Nephron progenitor cell (in vitro differentiated cells): ENCODE measurements at regions not wholly inside any gene's neighbourhood (a gene's known extent, or its start where the extent isn't known, plus 50 kb on each side); places are given as distances from the start of the nearest gene placed in this dataset.
A peak's percentile ranks its signal among the peaks of the same experiment; 100 is the strongest.

Experiments
- DNase-seq: peaks from one replicate; pipeline ENCODE4 v3.0.0; 2021
- H3K27ac Mint-ChIP-seq: 2 replicates; pipeline ENCODE4 v1.8.0; 2021; ENCODE audit warnings: mild to moderate bottlenecking, moderate library complexity, mixed read lengths
- H3K27me3 Mint-ChIP-seq: 2 replicates; pipeline ENCODE4 v1.8.0; 2021; ENCODE audit warnings: mild to moderate bottlenecking, low read depth, mixed read lengths; ENCODE audit not compliant: poor library complexity
- H3K36me3 Mint-ChIP-seq: 2 replicates; pipeline ENCODE4 v1.8.0; 2021; ENCODE audit warnings: low read depth, mixed read lengths
- H3K4me1 Mint-ChIP-seq: 2 replicates; pipeline ENCODE4 v1.8.0; 2021; ENCODE audit warnings: mixed read lengths
- H3K4me3 Mint-ChIP-seq: 2 replicates; pipeline ENCODE4 v1.8.0; 2021; ENCODE audit warnings: mild to moderate bottlenecking, moderate library complexity, mixed read lengths
- H3K9me3 Mint-ChIP-seq: 2 replicates; pipeline ENCODE4 v1.8.0; 2021; ENCODE audit warnings: mild to moderate bottlenecking, moderate library complexity, mixed read lengths
- TF ChIP-seq, protein P1 (sequence below): fragments of 200-600 bp; sonication (generic); IDR thresholded peaks from 2 replicates; pipeline ENCODE4 v1.5.0; 2021; ENCODE audit warnings: antibody characterized with exemption

DNA sequence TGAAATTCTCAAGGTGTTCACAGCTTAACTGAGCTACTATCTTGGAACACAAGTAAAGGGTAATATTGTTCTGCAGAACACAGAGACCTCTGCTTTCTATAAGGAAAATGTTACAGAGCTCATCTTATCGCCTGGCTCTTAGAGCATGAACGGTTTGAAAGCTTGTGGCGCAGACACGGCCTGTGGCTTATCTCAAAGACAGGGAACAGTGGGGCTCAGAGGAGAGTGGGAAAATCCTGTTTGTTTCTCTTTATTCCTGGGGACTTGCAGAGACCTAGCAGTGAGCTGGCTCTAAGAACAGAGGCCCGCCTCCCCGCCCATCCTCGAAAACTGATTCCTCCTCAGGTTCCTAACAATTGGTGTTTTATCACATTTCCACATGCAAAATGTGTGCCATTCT is 131.7 kb downstream of the EMX2 start:
- Mint-ChIP-seq H3K27ac (peak overlapping the region; percentile 20), H3K9me3 (no peaks in the 10 kb centered on the region), H3K27me3 (peaks cover 14% of the 10 kb centered on the region), H3K4me3 (no peak overlapping the region), H3K36me3 (no peaks in the 10 kb centered on the region), H3K4me1 (peaks cover 57% of the 10 kb centered on the region)
- DNase-seq, result no peak
- TF ChIP-seq, protein P1, sequence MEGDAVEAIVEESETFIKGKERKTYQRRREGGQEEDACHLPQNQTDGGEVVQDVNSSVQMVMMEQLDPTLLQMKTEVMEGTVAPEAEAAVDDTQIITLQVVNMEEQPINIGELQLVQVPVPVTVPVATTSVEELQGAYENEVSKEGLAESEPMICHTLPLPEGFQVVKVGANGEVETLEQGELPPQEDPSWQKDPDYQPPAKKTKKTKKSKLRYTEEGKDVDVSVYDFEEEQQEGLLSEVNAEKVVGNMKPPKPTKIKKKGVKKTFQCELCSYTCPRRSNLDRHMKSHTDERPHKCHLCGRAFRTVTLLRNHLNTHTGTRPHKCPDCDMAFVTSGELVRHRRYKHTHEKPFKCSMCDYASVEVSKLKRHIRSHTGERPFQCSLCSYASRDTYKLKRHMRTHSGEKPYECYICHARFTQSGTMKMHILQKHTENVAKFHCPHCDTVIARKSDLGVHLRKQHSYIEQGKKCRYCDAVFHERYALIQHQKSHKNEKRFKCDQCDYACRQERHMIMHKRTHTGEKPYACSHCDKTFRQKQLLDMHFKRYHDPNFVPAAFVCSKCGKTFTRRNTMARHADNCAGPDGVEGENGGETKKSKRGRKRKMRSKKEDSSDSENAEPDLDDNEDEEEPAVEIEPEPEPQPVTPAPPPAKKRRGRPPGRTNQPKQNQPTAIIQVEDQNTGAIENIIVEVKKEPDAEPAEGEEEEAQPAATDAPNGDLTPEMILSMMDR, result no peak

DNA sequence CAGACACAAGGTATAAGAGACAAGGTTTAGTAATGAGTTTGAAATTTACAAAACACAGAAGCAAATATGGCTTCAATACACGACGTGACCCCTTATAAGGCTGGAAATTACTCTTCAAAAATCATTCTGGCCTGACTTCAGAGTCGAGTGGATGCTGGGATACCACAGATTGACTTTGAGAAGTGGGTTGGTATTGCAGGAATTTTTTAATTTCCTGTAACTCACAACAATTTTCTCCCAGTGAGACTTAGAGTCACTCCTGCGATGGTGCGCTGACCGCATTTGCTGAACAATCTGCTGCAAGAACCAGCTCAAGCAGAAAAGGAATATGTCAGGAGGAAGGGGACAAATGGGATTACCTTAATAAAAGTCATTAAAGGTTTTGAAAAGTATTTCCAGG is 132.1 kb downstream of the EMX2 start:
- no peaks in the 10 kb centered on the region for H3K9me3 Mint-ChIP-seq
- peaks cover 15% of the 10 kb centered on the region for H3K27me3 Mint-ChIP-seq
- no peaks in the 10 kb centered on the region for H3K36me3 Mint-ChIP-seq

GRCh38 chr10:117675514-117676055 is 133.0 kb downstream of the EMX2 start:
- TF ChIP-seq, protein P1, result no peak
- Mint-ChIP-seq H3K27ac (peak overlapping the region; percentile 23), H3K36me3 (no peaks in the 10 kb centered on the region), H3K27me3 (peaks cover 18% of the 10 kb centered on the region), H3K4me3 (no peak overlapping the region), H3K9me3 (no peaks in the 10 kb centered on the region), H3K4me1 (peaks cover 57% of the 10 kb centered on the region)
- DNase-seq, result no peak

More for the DNA sequence above, 132.1 kb downstream of the EMX2 start:
- TF ChIP-seq, protein P1, result no peak
- no peak overlapping the region for H3K27ac Mint-ChIP-seq
- H3K4me3 Mint-ChIP-seq, result no peak overlapping the region
- peaks cover 54% of the 10 kb centered on the region for H3K4me1 Mint-ChIP-seq
- DNase-seq, result no peak

DNA sequence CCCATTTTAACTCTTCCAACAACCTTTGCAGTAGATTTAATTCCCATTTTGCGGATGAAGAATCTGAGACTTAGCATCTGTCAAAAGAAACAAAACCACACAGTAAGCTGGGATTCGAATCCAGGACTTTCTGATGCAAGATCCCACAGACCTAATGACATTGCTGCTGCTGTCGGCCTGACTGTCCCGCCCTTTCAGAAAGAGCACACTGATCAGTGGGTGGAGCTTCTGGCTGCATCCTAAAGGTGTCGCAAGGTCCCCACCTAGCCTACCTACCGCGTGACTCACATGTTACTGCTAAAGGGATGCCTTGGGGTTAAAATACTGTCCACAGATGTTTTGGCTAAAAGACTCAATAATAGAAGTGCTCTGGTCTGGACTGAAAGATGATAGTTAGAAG is 134.7 kb downstream of the EMX2 start:
- Mint-ChIP-seq H3K4me3 (peak overlapping the region; percentile 0), H3K9me3 (no peaks in the 10 kb centered on the region), H3K27me3 (peaks cover 14% of the 10 kb centered on the region), H3K27ac (peak overlapping the region; percentile 44), H3K36me3 (no peaks in the 10 kb centered on the region), H3K4me1 (peaks cover 66% of the 10 kb centered on the region)
- TF ChIP-seq, protein P1, result no peak
- DNase-seq, result no peak

DNA sequence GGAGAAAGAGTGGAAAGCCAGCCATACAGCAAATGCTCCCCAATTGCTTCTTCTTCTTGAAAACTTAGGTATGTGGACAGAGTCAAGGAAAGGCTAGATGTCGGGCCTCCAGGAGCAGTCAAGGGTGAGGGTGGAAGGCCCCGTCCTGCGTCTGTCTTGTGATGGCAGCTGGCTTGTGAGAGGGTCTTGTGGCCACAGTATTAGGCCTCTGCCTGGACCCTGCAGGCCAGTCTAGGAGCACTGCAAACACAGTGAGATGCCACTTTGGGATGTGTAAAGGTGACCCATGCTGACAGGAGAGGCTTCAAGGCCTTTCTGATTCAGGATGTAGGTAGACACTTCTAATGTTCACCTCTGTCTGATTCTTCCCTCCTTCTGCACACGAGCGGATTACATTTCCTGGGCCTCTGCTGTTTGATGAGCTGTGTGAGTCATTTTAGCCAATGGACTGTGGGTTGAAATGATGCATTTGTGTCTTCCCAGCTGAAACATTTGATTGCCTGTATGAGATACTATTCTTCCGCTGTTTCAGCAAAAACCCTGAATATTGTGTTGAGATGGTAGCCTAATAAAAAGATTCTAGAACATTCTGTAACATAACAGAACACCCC is 135.4 kb downstream of the EMX2 start:
- Mint-ChIP-seq H3K36me3 (no peaks in the 10 kb centered on the region), H3K27me3 (peaks cover 14% of the 10 kb centered on the region), H3K4me3 (no peak overlapping the region), H3K4me1 (peaks cover 66% of the 10 kb centered on the region), H3K9me3 (no peaks in the 10 kb centered on the region), H3K27ac (peak overlapping the region; percentile 44)
- TF ChIP-seq, protein P1, result no peak
- no peak for DNase-seq

- Mint-ChIP-seq H3K27ac (no peak overlapping the region), H3K27me3 (peaks cover 30% of the 10 kb centered on the region), H3K36me3 (no peaks in the 10 kb centered on the region), H3K4me3 (no peak overlapping the region), H3K9me3 (no peaks in the 10 kb centered on the region), H3K4me1 (peaks cover 51% of the 10 kb centered on the region)
- TF ChIP-seq, protein P1, result no peak
- DNase-seq, result no peak
Measured at GRCh38 chr10:117680601-117681000, 138.1 kb downstream of the EMX2 start.
